ENCODE measurements at regions not wholly inside any gene's neighbourhood (a gene's known extent, or its start where the extent isn't known, plus 50 kb on each side); places are given as distances from the start of the nearest gene placed in this dataset.

- CTCF ChIA-PET (ENCODE audit: unreplicated experiment): no interaction called here
- Histone ChIP-seq H3K9me2 (ENCODE audit: insufficient read depth, low read length) (no peaks in the 10 kb centered on the region), H3K79me2 (ENCODE audit: insufficient read depth, low read depth, low read length) (no peaks in the 10 kb centered on the region), H3K9me3 (ENCODE audit: low read length) (no peaks in the 10 kb centered on the region), H4K20me1 (ENCODE audit: insufficient read depth, low read length) (no peaks in the 10 kb centered on the region), H3K4me1 (ENCODE audit: insufficient read depth, low read length, poor library complexity, severe bottlenecking) (no peaks in the 10 kb centered on the region), H3K36me3 (ENCODE audit: insufficient read depth, low read length) (no peaks in the 10 kb centered on the region), H3K27ac (ENCODE audit: low read depth, low read length, poor library complexity, severe bottlenecking) (no peak overlapping the region), H3K4me3 (ENCODE audit: low read depth, low read length, poor library complexity, severe bottlenecking) (no peak overlapping the region), H3K4me2 (ENCODE audit: low read length) (no peak overlapping the region), H2AFZ (ENCODE audit: low read length) (no peak overlapping the region)
- no TSS peak for BruUV-seq (replicated peaks)
- intact Hi-C loops (cut with micrococcal nuclease; ENCODE audit: unreplicated experiment): no loop called here
- TF ChIP-seq CTCF (conservative IDR thresholded peaks at IDR 0.05; ENCODE audit: low read length) (no peak), EZH2phosphoT487 (IDR thresholded peaks at IDR 0.05; ENCODE audit: borderline replicate concordance, low read depth, low read length) (no peak)
- POLR2A ChIA-PET: no interaction called here
- DNase-seq (ENCODE audit: low spot score): no peak
These were observed 666.9 kb downstream of the XIRP2 start for GRCh38 chr2:167555098-167555720.

GRCh38 chr2:167553635-167554034, 665.4 kb downstream of the XIRP2 start:
- intact Hi-C loops (cut with micrococcal nuclease; ENCODE audit: unreplicated experiment): no loop called here
- H3K9me3 ChIP-seq (ENCODE audit: low read length): no peaks in the 10 kb centered on the region
- TF ChIP-seq CTCF (conservative IDR thresholded peaks at IDR 0.05; ENCODE audit: low read length): no peak
- no peak for TF ChIP-seq EZH2phosphoT487 (IDR thresholded peaks at IDR 0.05; ENCODE audit: borderline replicate concordance, low read depth, low read length)
- H4K20me1 ChIP-seq (ENCODE audit: insufficient read depth, low read length): no peaks in the 10 kb centered on the region
- no peak overlapping the region for H3K4me3 ChIP-seq (ENCODE audit: low read depth, low read length, poor library complexity, severe bottlenecking)
- DNase-seq (ENCODE audit: low spot score): no peak
- POLR2A ChIA-PET: no interaction called here
- H3K4me2 ChIP-seq (ENCODE audit: low read length): no peak overlapping the region
- H3K27ac ChIP-seq (ENCODE audit: low read depth, low read length, poor library complexity, severe bottlenecking): no peak overlapping the region
- BruUV-seq (replicated peaks): no TSS peak
- no peaks in the 10 kb centered on the region for H3K9me2 ChIP-seq (ENCODE audit: insufficient read depth, low read length)
- no peak overlapping the region for H2AFZ ChIP-seq (ENCODE audit: low read length)
- H3K79me2 ChIP-seq (ENCODE audit: insufficient read depth, low read depth, low read length): no peaks in the 10 kb centered on the region
- no peaks in the 10 kb centered on the region for H3K4me1 ChIP-seq (ENCODE audit: insufficient read depth, low read length, poor library complexity, severe bottlenecking)
- CTCF ChIA-PET (ENCODE audit: unreplicated experiment): no interaction called here
- no peaks in the 10 kb centered on the region for H3K36me3 ChIP-seq (ENCODE audit: insufficient read depth, low read length)

- ChIA-PET POLR2A (no interaction called here), CTCF (ENCODE audit: unreplicated experiment) (no interaction called here)
- BruUV-seq (replicated peaks): no TSS peak
These were observed 663.1 kb downstream of the XIRP2 start for GRCh38 chr2:167551416-167551815.

More at GRCh38 chr2:167551416-167551815, 663.1 kb downstream of the XIRP2 start:
- Histone ChIP-seq H3K4me1 (ENCODE audit: insufficient read depth, low read length, poor library complexity, severe bottlenecking) (no peaks in the 10 kb centered on the region), H3K79me2 (ENCODE audit: insufficient read depth, low read depth, low read length) (no peaks in the 10 kb centered on the region), H2AFZ (ENCODE audit: low read length) (no peak overlapping the region), H3K9me3 (ENCODE audit: low read length) (no peaks in the 10 kb centered on the region), H4K20me1 (ENCODE audit: insufficient read depth, low read length) (no peaks in the 10 kb centered on the region), H3K27ac (ENCODE audit: low read depth, low read length, poor library complexity, severe bottlenecking) (no peak overlapping the region), H3K36me3 (ENCODE audit: insufficient read depth, low read length) (no peaks in the 10 kb centered on the region), H3K9me2 (ENCODE audit: insufficient read depth, low read length) (no peaks in the 10 kb centered on the region), H3K4me3 (ENCODE audit: low read depth, low read length, poor library complexity, severe bottlenecking) (no peak overlapping the region), H3K4me2 (ENCODE audit: low read length) (no peak overlapping the region)
- no peak for DNase-seq (ENCODE audit: low spot score)
- TF ChIP-seq CTCF (conservative IDR thresholded peaks at IDR 0.05; ENCODE audit: low read length): no peak
- TF ChIP-seq EZH2phosphoT487 (IDR thresholded peaks at IDR 0.05; ENCODE audit: borderline replicate concordance, low read depth, low read length): no peak
- intact Hi-C loops (cut with micrococcal nuclease; ENCODE audit: unreplicated experiment): no loop called here
